HG03095 (cell line): ENCODE measurements at regions not wholly inside any gene's neighbourhood (a gene's known extent, or its start where the extent isn't known, plus 50 kb on each side); places are given as distances from the start of the nearest gene placed in this dataset.
"Not testable (repeated sequence)": the region's sequence is repeated elsewhere in the genome, so short reads cannot be mapped to it uniquely, and the experiment has no call there.

Experiments
- ATAC-seq: cut with Tn5 transposase; IDR thresholded peaks from one replicate; pipeline ENCODE4 v1.9.1; 2021; ENCODE audit warnings: moderate library complexity; ENCODE audit not compliant: unreplicated experiment

- ATAC-seq = no peak
These were observed 58.3 kb downstream of the C11orf87 start for GRCh38 chr11:109480251-109480650.

GRCh38 chr11:109486129-109486528 lies 64.1 kb downstream of the C11orf87 start:
- ATAC-seq = no peak

GRCh38 chr11:109490953-109491635 lies 69.1 kb downstream of the C11orf87 start:
- no peak for ATAC-seq

- no peak for ATAC-seq
These were observed 84.1 kb downstream of the C11orf87 start for GRCh38 chr11:109506115-109506514.

GRCh38 chr11:109507331-109507730 lies 85.3 kb downstream of the C11orf87 start:
- no peak for ATAC-seq

GRCh38 chr11:109507836-109508561 lies 86.0 kb downstream of the C11orf87 start:
- no peak for ATAC-seq

GRCh38 chr11:109508943-109509342 lies 87.0 kb downstream of the C11orf87 start:
- no peak for ATAC-seq

- ATAC-seq = no peak
These were observed 88.3 kb downstream of the C11orf87 start for GRCh38 chr11:109510316-109510715.

GRCh38 chr11:109511598-109511997 lies 89.6 kb downstream of the C11orf87 start:
- no peak for ATAC-seq

GRCh38 chr11:109512249-109512648 lies 90.3 kb downstream of the C11orf87 start:
- no peak for ATAC-seq

- ATAC-seq = no peak
These were observed 90.7 kb downstream of the C11orf87 start for GRCh38 chr11:109512680-109513079.

GRCh38 chr11:109514313-109515018 lies 92.5 kb downstream of the C11orf87 start:
- no peak for ATAC-seq

- ATAC-seq = no peak
These were observed 97.3 kb downstream of the C11orf87 start for GRCh38 chr11:109519253-109519652.

- no peak for ATAC-seq
These were observed 99.6 kb downstream of the C11orf87 start for GRCh38 chr11:109521571-109522086.

GRCh38 chr11:109522116-109522755 lies 100.2 kb downstream of the C11orf87 start:
- no peak for ATAC-seq

GRCh38 chr11:109525636-109526035 lies 103.6 kb downstream of the C11orf87 start:
- not testable (repeated sequence) for ATAC-seq

- ATAC-seq = no peak
These were observed 104.1 kb downstream of the C11orf87 start for GRCh38 chr11:109526061-109526460.

- ATAC-seq = no peak
These were observed 104.9 kb downstream of the C11orf87 start for GRCh38 chr11:109526931-109527330.

GRCh38 chr11:109527496-109527895 lies 105.5 kb downstream of the C11orf87 start:
- ATAC-seq = no peak

GRCh38 chr11:109547356-109548027 lies 125.5 kb downstream of the C11orf87 start:
- no peak for ATAC-seq

- no peak for ATAC-seq
These were observed 130.4 kb downstream of the C11orf87 start for GRCh38 chr11:109552376-109552775.
